HG03139 (cell line): ENCODE measurements at regions not wholly inside any gene's neighbourhood (a gene's known extent, or its start where the extent isn't known, plus 50 kb on each side); places are given as distances from the start of the nearest gene placed in this dataset.

Source experiments
- ATAC-seq: cut with Tn5 transposase; IDR thresholded peaks from one replicate; pipeline ENCODE4 v1.9.1; 2021; ENCODE audit not compliant: unreplicated experiment

GRCh38 chr7:46900312-46901263 is 681.3 kb downstream of the TNS3 start:
- no peak for ATAC-seq

GRCh38 chr7:46897381-46897780 is 684.5 kb downstream of the TNS3 start:
- no peak for ATAC-seq

- no peak for ATAC-seq
Observed at GRCh38 chr7:46886669-46887374, 695.1 kb downstream of the TNS3 start.

DNA sequence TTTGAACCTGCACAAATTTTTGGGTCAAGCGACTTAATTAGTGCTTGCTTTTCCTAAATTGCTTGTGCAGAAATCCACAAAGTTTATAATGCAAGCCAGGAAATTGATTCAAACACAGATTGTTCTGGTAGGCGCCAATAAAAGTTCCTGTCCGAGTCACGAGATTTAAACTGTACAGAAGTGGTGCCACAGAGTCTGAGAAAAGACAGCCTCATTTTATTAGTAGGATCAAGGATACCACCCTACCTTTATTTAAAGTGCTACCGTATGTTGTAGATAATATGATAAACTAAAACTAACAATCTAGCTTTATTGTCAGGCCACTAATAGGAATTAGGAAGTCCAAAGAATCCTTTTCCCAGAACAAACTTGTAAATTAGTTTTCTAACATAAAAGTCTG is 696.7 kb downstream of the TNS3 start:
- ATAC-seq = no peak

- ATAC-seq = no peak
Observed at GRCh38 chr7:46881507-46882127, 700.3 kb downstream of the TNS3 start.

DNA sequence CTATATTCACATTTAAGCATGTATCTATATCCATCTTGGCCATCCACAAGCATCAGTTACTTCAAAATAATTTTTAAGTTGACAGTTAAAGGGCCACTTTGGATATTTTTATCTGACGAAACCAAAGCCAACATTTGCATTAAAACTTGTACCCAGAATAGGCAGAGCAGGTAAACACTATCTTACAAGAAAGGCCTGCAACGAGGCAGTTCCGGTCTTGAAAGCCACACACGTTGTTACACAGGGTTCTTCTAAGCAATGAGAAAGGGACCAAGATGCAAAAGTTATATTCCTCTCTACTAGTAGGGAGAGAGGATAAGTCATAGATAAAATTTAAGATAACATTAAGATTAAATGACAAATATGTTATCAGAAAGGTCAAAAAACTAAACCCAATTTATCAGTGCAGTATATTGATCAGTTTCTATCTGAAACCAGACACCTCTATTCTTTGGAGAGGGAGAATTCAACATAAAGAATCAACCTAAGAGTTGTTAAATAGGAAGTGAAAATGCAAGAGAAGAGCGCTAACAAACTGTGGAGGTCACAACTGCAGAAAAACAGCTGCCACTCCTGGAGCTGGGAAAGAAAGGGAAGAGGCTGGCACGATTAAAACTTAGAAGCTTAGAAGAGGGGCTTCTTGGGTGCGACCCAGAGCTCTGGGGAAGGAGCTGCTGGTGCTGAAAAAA is 701.3 kb downstream of the TNS3 start:
- no peak for ATAC-seq

DNA sequence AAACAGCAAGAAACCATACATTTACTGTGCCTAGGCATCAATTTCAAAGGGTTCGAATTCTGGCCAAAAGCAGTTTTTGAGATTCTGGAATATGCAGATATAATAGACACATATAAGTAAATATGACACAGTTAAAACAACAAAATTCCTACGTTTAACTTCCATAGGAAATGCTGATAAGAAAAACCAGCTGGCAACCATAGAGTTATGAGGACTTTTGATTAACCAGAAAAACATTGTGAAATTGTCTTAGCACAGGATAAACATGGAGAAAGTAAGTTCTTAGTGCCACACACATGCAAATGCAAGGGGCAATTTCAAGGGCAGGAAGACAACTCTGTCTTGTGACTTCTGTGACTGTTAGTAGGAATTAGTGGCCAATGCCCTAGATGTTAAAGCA is 702.1 kb downstream of the TNS3 start:
- ATAC-seq = no peak

DNA sequence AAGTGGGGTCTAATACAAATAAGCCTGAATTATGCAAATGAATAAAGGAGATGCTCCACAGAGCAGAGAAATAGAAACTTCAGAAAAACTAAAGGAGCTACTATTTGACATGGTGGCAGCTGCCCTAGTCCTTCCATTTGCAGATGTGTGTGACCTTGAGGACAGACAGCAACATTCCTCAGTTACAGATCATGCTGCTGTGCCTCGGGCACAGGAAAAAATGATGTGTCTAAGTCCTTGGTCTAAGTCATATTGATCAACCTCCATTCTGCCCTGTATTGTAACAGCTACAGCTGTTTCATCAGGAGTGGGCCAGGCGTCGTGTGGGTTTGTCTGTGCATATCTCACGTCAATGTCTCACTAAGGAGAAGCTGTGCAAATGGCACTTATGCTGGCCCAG is 710.4 kb downstream of the TNS3 start:
- ATAC-seq = no peak

GRCh38 chr7:46864716-46865115 is 717.2 kb downstream of the TNS3 start:
- ATAC-seq = no peak

- no peak for ATAC-seq
Observed at GRCh38 chr7:46859963-46860475, 721.9 kb downstream of the TNS3 start.

GRCh38 chr7:46855851-46856250 is 726.1 kb downstream of the TNS3 start:
- no peak for ATAC-seq

GRCh38 chr7:46854958-46855473 is 726.9 kb downstream of the TNS3 start:
- ATAC-seq = no peak

- ATAC-seq = no peak
Observed at GRCh38 chr7:46853451-46853850, 728.5 kb downstream of the TNS3 start.

DNA sequence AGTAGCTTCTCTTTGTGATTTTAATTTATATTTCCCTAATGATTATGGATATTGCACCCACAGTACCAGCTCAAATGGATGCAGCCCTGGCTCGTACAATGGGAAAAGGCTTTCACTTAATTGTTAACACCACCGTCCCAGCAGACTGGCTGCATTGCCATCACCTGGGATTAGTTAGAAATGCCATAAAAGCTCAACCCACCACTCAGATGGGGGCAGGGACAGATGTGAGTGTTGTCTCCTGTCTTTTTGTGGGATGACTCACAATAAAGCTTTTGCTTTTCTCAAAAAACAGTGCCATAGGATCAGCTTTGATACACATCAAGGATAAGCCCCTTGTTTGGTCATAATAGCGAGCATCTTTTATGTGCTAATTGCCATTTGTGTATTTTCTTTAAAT is 729.1 kb downstream of the TNS3 start:
- ATAC-seq = no peak

DNA sequence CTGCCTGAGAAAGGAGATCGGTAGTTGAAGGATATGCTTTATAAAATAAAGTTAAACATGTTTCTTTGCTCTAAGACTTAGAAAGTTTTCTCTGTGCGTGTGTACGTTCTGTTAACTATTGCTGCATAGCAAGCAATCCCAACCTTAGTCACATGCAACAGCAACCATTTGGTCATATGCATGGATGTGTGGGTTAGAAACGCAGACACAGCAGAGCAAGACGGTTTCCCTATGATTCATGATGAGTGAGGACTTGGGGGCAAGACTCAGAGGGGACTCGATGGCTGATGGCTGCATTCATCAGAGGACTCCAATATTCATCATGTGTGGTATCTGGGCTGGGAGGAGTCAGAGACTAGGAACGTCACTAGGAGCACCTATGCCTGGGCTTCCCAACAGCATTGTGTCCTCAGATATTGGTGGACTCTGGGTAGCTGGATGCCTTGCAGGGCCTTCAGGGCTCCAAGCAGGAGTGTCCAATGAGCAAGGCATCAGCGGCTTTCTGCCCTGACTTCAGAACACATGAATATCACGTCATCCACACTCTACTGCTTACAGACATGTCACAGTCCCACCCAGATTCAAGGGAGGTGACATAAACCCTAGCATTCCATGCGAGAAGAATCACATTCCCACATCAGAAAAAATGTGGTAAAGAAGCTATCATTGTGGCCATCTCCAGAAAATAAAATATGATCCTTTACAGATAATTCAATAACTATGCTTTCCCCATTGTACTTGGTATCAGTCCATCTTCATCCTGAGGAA is 731.2 kb downstream of the TNS3 start:
- no peak for ATAC-seq

DNA sequence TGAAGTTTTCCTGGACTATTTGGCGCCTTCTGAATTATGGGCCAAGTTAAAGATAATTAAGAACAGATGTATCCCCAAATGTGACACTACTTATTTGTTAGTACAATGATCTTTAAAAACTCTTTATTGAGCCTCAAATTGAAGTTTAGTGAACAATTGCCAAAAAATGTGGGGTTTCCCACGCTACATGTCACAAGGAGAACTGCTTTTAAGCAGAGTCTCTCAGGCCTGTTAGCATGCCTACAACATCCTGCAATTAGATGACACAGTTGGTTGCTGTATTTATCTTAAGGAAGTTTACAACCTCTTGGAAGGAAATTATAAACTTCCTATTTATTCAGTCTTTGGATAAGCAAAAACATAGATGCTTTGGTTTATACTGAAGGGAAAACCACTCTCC is 733.0 kb downstream of the TNS3 start:
- ATAC-seq = no peak

GRCh38 chr7:46848311-46848710 is 733.6 kb downstream of the TNS3 start:
- ATAC-seq = no peak

GRCh38 chr7:46847126-46847525 is 734.8 kb downstream of the TNS3 start:
- ATAC-seq = no peak

GRCh38 chr7:46844486-46844885 is 737.4 kb downstream of the TNS3 start:
- no peak for ATAC-seq

GRCh38 chr7:46841248-46841647 is 740.7 kb downstream of the TNS3 start:
- ATAC-seq = no peak
